GM19351 (cell line): ENCODE measurements at regions not wholly inside any gene's neighbourhood (a gene's known extent, or its start where the extent isn't known, plus 50 kb on each side); places are given as distances from the start of the nearest gene placed in this dataset.

ENCODE experiments used
- ATAC-seq: cut with Tn5 transposase; IDR thresholded peaks from one replicate; pipeline ENCODE4 v1.9.1; 2021; ENCODE audit warnings: mild to moderate bottlenecking, moderate library complexity; ENCODE audit not compliant: unreplicated experiment

GRCh38 chr2:105596411-105596921 is 148.2 kb upstream of the NCK2 start:
- no peak for ATAC-seq

- ATAC-seq = no peak
These were observed 149.2 kb upstream of the NCK2 start for GRCh38 chr2:105595536-105595935.

- no peak for ATAC-seq
These were observed 151.3 kb upstream of the NCK2 start for GRCh38 chr2:105593221-105593967.

GRCh38 chr2:105592288-105592687 is 152.4 kb upstream of the NCK2 start:
- no peak for ATAC-seq

GRCh38 chr2:105590780-105591660 is 153.7 kb upstream of the NCK2 start:
- no peak for ATAC-seq

GRCh38 chr2:105588581-105588980 is 156.1 kb upstream of the NCK2 start:
- no peak for ATAC-seq

- ATAC-seq = no peak
These were observed 157.1 kb upstream of the NCK2 start for GRCh38 chr2:105587637-105588036.

- ATAC-seq = no peak
These were observed 160.2 kb upstream of the NCK2 start for GRCh38 chr2:105584435-105585010.

- ATAC-seq = no peak
These were observed 161.6 kb upstream of the NCK2 start for GRCh38 chr2:105582952-105583660.

GRCh38 chr2:105581555-105581944 is 163.2 kb upstream of the NCK2 start:
- ATAC-seq = no peak

- no peak for ATAC-seq
These were observed 163.7 kb upstream of the NCK2 start for GRCh38 chr2:105580870-105581554.

GRCh38 chr2:105580216-105580615 is 164.5 kb upstream of the NCK2 start:
- no peak for ATAC-seq

GRCh38 chr2:105578166-105578565 is 166.5 kb upstream of the NCK2 start:
- no peak for ATAC-seq

GRCh38 chr2:105577762-105578161 is 166.9 kb upstream of the NCK2 start:
- ATAC-seq = no peak

GRCh38 chr2:105576440-105577241 is 168.1 kb upstream of the NCK2 start:
- ATAC-seq = peak; percentile 49

- ATAC-seq = peak; percentile 12
These were observed 168.7 kb upstream of the NCK2 start for GRCh38 chr2:105576050-105576439.

- ATAC-seq = no peak
These were observed 169.2 kb upstream of the NCK2 start for GRCh38 chr2:105575499-105576025.

GRCh38 chr2:105574796-105575344 is 169.8 kb upstream of the NCK2 start:
- ATAC-seq = no peak
